GM23338 (cell line): ENCODE measurements at regions not wholly inside any gene's neighbourhood (a gene's known extent, or its start where the extent isn't known, plus 50 kb on each side); places are given as distances from the start of the nearest gene placed in this dataset.

Source experiments
- ATAC-seq: fragments of 200-7000 bp; cut with Tn5 transposase; 3 replicates; pipeline ENCODE4 v1.9.1; 2020
- DNase-seq: peaks from one replicate; pipeline ENCODE4 v3.0.0-alpha.2; 2015; ENCODE audit warnings: low spot score
- H2AFZ ChIP-seq: fragments of 200-600 bp; sonication (generic); 2 replicates; pipeline ENCODE4 v1.8.0; 2016; ENCODE audit warnings: antibody characterized with exemption, mild to moderate bottlenecking, moderate library complexity
- H3F3A ChIP-seq: fragments of 200-600 bp; sonication (generic); replicated peaks from 2 replicates; pipeline ENCODE4 v1.8.0; 2017; ENCODE audit warnings: antibody characterized with exemption, mixed run types, low read depth
- H3K27ac ChIP-seq: fragments of 200-600 bp; sonication (generic); 2 replicates; pipeline ENCODE4 v1.6.1; 2016; ENCODE audit warnings: low read depth
- H3K27me3 ChIP-seq: fragments of 200-600 bp; sonication (generic); 2 replicates; pipeline ENCODE4 v1.8.0; 2016; ENCODE audit warnings: mild to moderate bottlenecking, mixed run types, moderate library complexity; ENCODE audit not compliant: insufficient read depth
- H3K36me3 ChIP-seq: fragments of 200-600 bp; sonication (generic); 2 replicates; pipeline ENCODE4 v1.8.0; 2016; ENCODE audit warnings: mild to moderate bottlenecking; ENCODE audit not compliant: insufficient read depth
- H3K4me1 ChIP-seq: fragments of 200-600 bp; sonication (generic); 2 replicates; pipeline ENCODE4 v1.8.0; 2016; ENCODE audit warnings: mild to moderate bottlenecking, moderate library complexity; ENCODE audit not compliant: insufficient read depth
- H3K4me2 ChIP-seq: fragments of 200-600 bp; sonication (generic); 2 replicates; pipeline ENCODE4 v1.7.1; 2017; ENCODE audit warnings: mixed run types
- H3K4me3 ChIP-seq: fragments of 200-600 bp; sonication (generic); 2 replicates; pipeline ENCODE4 v1.6.1; 2016; ENCODE audit warnings: mixed run types
- H3K79me2 ChIP-seq: fragments of 200-600 bp; sonication (generic); replicated peaks from 2 replicates; pipeline ENCODE4 v1.8.0; 2017; ENCODE audit warnings: mild to moderate bottlenecking; ENCODE audit not compliant: insufficient read depth
- H3K9me2 ChIP-seq: fragments of 200-600 bp; sonication (generic); 2 replicates; pipeline ENCODE4 v1.8.0; 2017; ENCODE audit not compliant: insufficient read depth
- H4K20me1 ChIP-seq: fragments of 200-600 bp; sonication (generic); replicated peaks from 2 replicates; pipeline ENCODE4 v1.8.0; 2017; ENCODE audit warnings: mild to moderate bottlenecking; ENCODE audit not compliant: insufficient read depth
- H3K27ac Mint-ChIP-seq: 2 replicates; pipeline ENCODE4 v1.8.0; 2020; ENCODE audit warnings: inconsistent platforms, mild to moderate bottlenecking, moderate library complexity, mixed read lengths
- H3K27me3 Mint-ChIP-seq: 3 replicates; pipeline ENCODE4 v1.8.0; 2022; ENCODE audit warnings: low read depth, mild to moderate bottlenecking, moderate library complexity, mixed read lengths, inconsistent platforms; ENCODE audit not compliant: insufficient read depth, poor library complexity
- H3K36me3 Mint-ChIP-seq: 3 replicates; pipeline ENCODE4 v1.8.0; 2021; ENCODE audit warnings: low read depth, mild to moderate bottlenecking, inconsistent platforms, moderate library complexity, mixed read lengths
- H3K4me1 Mint-ChIP-seq: 3 replicates; pipeline ENCODE4 v1.8.0; 2020; ENCODE audit warnings: mild to moderate bottlenecking, inconsistent platforms, mixed read lengths
- H3K4me3 Mint-ChIP-seq: 3 replicates; pipeline ENCODE4 v1.8.0; 2021; ENCODE audit warnings: moderate library complexity, mild to moderate bottlenecking, inconsistent platforms, mixed read lengths
- H3K9me3 Mint-ChIP-seq: 3 replicates; pipeline ENCODE4 v1.8.0; 2020; ENCODE audit warnings: moderate library complexity, mild to moderate bottlenecking, inconsistent platforms, mixed read lengths
- CREB1 ChIP-seq: fragments of 250-450 bp; sonication (Bioruptor Pico); IDR thresholded peaks from 2 replicates; pipeline ENCODE4 v1.5.0; 2020; ENCODE audit warnings: low read depth, mild to moderate bottlenecking, moderate library complexity
- EZH2 ChIP-seq: fragments of 200-600 bp; sonication (generic); IDR thresholded peaks from one replicate; pipeline ENCODE4 v1.8.0; 2017; ENCODE audit warnings: antibody characterized with exemption, mild to moderate bottlenecking, low read depth; ENCODE audit not compliant: unreplicated experiment
- EZH2phosphoT487 ChIP-seq: fragments of 200-600 bp; sonication (generic); IDR thresholded peaks from one replicate; pipeline ENCODE4 v1.8.1; 2018; ENCODE audit warnings: antibody characterized with exemption; ENCODE audit not compliant: unreplicated experiment
- JUNB ChIP-seq: IDR thresholded peaks from one replicate; pipeline ENCODE4 v1.6.1; 2016; ENCODE audit warnings: antibody characterized with exemption; ENCODE audit not compliant: unreplicated experiment
- NANOG ChIP-seq: IDR thresholded peaks from 2 replicates; pipeline ENCODE4 v1.6.1; 2016; ENCODE audit warnings: antibody characterized with exemption, borderline replicate concordance
- POLR2AphosphoS5 ChIP-seq: IDR thresholded peaks from 2 replicates; pipeline ENCODE4 v1.6.1; 2016; ENCODE audit warnings: antibody characterized with exemption, low read depth
- REST ChIP-seq: IDR thresholded peaks from one replicate; pipeline ENCODE4 v1.6.1; 2018; ENCODE audit warnings: antibody characterized with exemption; ENCODE audit not compliant: unreplicated experiment
- STAT1 ChIP-seq: IDR thresholded peaks from one replicate; pipeline ENCODE4 v1.6.1; 2016; ENCODE audit warnings: antibody characterized with exemption; ENCODE audit not compliant: unreplicated experiment
- ZNF114 ChIP-seq: fragments of 250-450 bp; sonication (Bioruptor Pico); IDR thresholded peaks from 2 replicates; pipeline ENCODE4 v1.5.0; 2020; ENCODE audit warnings: mild to moderate bottlenecking, moderate library complexity
- ZNF331 ChIP-seq: fragments of 250-450 bp; sonication (Bioruptor Pico); IDR thresholded peaks from 2 replicates; pipeline ENCODE4 v1.5.0; 2020; ENCODE audit warnings: low read depth, mild to moderate bottlenecking, moderate library complexity
- TF ChIP-seq, protein P1 (sequence below): IDR thresholded peaks from 2 replicates; pipeline ENCODE4 v1.6.1; 2016; ENCODE audit warnings: antibody characterized with exemption
- TF ChIP-seq, protein P2 (sequence below): fragments of 250-450 bp; sonication (Bioruptor Pico); IDR thresholded peaks from 2 replicates; pipeline ENCODE4 v1.5.0; 2020; ENCODE audit warnings: mild to moderate bottlenecking, moderate library complexity
- TF ChIP-seq, protein P3 (sequence below), 2 experiments: fragments of 200-600 bp in 1 of 2; sonication (generic) in 1 of 2; conservative IDR thresholded peaks; 2 replicates each; pipeline versions ENCODE4 v1.5.1 to v1.6.1; 2016 to 2017; ENCODE audit warnings: antibody characterized with exemption in 2 of 2, low read depth in 2 of 2, mild to moderate bottlenecking in 2 of 2, moderate library complexity in 1 of 2

DNA sequence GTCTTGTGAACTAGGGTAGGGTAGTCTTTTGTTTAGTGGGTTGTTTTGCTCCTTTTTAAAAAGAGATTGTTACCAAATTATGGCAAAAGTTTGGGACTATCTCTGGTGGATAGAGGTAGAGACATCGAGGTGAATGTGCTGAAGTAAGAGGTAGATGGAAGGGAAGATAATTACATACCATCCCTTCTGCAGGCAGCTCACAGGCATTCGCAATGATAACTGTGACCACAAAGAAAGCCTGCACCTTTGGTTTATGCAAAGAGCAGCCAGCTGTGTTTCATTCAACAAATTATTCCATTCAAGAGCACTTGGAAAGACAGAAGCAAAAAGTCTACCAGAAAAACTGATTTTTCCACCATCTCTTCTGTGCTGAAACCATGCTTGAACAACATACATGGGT is 155.6 kb downstream of the GATB start:
- Histone ChIP-seq H3K4me3 (no peak overlapping the region), H3K27me3 (no peaks in the 10 kb centered on the region), H3K36me3 (peaks cover 9% of the 10 kb centered on the region), H3K79me2 (peaks cover 7% of the 10 kb centered on the region), H4K20me1 (no peaks in the 10 kb centered on the region), H3K4me1 (no peaks in the 10 kb centered on the region; the same call in 1 of the 2 replicates), H3K9me2 (no peaks in the 10 kb centered on the region), H3K4me2 (no peak overlapping the region), H3F3A (no peaks in the 10 kb centered on the region), H2AFZ (no peak overlapping the region), H3K27ac (no peak overlapping the region)
- Mint-ChIP-seq H3K4me1 (peaks cover 17% of the 10 kb centered on the region), H3K27me3 (peaks cover 4% of the 10 kb centered on the region), H3K27ac (no peak overlapping the region), H3K36me3 (peaks cover 28% of the 10 kb centered on the region), H3K9me3 (peaks cover 2% of the 10 kb centered on the region; the same call in 2 of the 3 replicates), H3K4me3 (no peak overlapping the region)
- ATAC-seq (no peak), DNase-seq (no peak)
- TF ChIP-seq, protein P1, sequence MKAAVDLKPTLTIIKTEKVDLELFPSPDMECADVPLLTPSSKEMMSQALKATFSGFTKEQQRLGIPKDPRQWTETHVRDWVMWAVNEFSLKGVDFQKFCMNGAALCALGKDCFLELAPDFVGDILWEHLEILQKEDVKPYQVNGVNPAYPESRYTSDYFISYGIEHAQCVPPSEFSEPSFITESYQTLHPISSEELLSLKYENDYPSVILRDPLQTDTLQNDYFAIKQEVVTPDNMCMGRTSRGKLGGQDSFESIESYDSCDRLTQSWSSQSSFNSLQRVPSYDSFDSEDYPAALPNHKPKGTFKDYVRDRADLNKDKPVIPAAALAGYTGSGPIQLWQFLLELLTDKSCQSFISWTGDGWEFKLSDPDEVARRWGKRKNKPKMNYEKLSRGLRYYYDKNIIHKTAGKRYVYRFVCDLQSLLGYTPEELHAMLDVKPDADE, result no peak
- TF ChIP-seq ZNF331 (no peak), CREB1 (CRISPR knock-in tag) (no peak), REST (no peak), EZH2phosphoT487 (no peak), EZH2 (no peak), POLR2AphosphoS5 (no peak), JUNB (no peak), STAT1 (no peak), NANOG (no peak), ZNF114 (CRISPR knock-in tag) (no peak)
- TF ChIP-seq, protein P2, sequence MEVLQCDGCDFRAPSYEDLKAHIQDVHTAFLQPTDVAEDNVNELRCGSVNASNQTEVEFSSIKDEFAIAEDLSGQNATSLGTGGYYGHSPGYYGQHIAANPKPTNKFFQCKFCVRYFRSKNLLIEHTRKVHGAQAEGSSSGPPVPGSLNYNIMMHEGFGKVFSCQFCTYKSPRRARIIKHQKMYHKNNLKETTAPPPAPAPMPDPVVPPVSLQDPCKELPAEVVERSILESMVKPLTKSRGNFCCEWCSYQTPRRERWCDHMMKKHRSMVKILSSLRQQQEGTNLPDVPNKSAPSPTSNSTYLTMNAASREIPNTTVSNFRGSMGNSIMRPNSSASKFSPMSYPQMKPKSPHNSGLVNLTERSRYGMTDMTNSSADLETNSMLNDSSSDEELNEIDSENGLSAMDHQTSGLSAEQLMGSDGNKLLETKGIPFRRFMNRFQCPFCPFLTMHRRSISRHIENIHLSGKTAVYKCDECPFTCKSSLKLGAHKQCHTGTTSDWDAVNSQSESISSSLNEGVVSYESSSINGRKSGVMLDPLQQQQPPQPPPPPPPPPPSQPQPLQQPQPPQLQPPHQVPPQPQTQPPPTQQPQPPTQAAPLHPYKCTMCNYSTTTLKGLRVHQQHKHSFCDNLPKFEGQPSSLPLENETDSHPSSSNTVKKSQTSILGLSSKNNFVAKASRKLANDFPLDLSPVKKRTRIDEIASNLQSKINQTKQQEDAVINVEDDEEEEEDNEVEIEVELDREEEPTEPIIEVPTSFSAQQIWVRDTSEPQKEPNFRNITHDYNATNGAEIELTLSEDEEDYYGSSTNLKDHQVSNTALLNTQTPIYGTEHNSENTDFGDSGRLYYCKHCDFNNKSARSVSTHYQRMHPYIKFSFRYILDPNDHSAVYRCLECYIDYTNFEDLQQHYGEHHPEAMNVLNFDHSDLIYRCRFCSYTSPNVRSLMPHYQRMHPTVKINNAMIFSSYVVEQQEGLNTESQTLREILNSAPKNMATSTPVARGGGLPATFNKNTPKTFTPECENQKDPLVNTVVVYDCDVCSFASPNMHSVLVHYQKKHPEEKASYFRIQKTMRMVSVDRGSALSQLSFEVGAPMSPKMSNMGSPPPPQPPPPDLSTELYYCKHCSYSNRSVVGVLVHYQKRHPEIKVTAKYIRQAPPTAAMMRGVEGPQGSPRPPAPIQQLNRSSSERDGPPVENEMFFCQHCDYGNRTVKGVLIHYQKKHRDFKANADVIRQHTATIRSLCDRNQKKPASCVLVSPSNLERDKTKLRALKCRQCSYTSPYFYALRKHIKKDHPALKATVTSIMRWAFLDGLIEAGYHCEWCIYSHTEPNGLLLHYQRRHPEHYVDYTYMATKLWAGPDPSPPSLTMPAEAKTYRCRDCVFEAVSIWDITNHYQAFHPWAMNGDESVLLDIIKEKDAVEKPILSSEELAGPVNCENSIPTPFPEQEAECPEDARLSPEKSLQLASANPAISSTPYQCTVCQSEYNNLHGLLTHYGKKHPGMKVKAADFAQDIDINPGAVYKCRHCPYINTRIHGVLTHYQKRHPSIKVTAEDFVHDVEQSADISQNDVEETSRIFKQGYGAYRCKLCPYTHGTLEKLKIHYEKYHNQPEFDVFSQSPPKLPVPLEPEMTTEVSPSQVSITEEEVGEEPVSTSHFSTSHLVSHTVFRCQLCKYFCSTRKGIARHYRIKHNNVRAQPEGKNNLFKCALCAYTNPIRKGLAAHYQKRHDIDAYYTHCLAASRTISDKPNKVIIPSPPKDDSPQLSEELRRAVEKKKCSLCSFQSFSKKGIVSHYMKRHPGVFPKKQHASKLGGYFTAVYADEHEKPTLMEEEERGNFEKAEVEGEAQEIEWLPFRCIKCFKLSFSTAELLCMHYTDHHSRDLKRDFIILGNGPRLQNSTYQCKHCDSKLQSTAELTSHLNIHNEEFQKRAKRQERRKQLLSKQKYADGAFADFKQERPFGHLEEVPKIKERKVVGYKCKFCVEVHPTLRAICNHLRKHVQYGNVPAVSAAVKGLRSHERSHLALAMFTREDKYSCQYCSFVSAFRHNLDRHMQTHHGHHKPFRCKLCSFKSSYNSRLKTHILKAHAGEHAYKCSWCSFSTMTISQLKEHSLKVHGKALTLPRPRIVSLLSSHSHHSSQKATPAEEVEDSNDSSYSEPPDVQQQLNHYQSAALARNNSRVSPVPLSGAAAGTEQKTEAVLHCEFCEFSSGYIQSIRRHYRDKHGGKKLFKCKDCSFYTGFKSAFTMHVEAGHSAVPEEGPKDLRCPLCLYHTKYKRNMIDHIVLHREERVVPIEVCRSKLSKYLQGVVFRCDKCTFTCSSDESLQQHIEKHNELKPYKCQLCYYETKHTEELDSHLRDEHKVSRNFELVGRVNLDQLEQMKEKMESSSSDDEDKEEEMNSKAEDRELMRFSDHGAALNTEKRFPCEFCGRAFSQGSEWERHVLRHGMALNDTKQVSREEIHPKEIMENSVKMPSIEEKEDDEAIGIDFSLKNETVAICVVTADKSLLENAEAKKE (CRISPR knock-in tag), result no peak
- TF ChIP-seq, protein P3, sequence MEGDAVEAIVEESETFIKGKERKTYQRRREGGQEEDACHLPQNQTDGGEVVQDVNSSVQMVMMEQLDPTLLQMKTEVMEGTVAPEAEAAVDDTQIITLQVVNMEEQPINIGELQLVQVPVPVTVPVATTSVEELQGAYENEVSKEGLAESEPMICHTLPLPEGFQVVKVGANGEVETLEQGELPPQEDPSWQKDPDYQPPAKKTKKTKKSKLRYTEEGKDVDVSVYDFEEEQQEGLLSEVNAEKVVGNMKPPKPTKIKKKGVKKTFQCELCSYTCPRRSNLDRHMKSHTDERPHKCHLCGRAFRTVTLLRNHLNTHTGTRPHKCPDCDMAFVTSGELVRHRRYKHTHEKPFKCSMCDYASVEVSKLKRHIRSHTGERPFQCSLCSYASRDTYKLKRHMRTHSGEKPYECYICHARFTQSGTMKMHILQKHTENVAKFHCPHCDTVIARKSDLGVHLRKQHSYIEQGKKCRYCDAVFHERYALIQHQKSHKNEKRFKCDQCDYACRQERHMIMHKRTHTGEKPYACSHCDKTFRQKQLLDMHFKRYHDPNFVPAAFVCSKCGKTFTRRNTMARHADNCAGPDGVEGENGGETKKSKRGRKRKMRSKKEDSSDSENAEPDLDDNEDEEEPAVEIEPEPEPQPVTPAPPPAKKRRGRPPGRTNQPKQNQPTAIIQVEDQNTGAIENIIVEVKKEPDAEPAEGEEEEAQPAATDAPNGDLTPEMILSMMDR (conservative IDR thresholded peaks at IDR 0.05; ENCODE audit: low read depth in 2 of 2), result no peak
